DND-41 (cell line): ENCODE measurements at regions not wholly inside any gene's neighbourhood (a gene's known extent, or its start where the extent isn't known, plus 50 kb on each side); places are given as distances from the start of the nearest gene placed in this dataset.

Experiments used
- ATAC-seq: fragments of 200-7000 bp; cut with Tn5 transposase; 3 replicates; pipeline ENCODE4 v1.9.1; 2021; ENCODE audit warnings: low read depth; ENCODE audit not compliant: insufficient read depth
- DNase-seq: peaks from one replicate; pipeline ENCODE4 v3.0.0-alpha.2; 2020
- H2AFZ ChIP-seq: 2 replicates; pipeline ENCODE4 v1.6.0; 2012; ENCODE audit warnings: low read depth, low read length
- H3K27ac ChIP-seq: 2 replicates; pipeline ENCODE4 v1.5.1; 2012; ENCODE audit warnings: low read length, inconsistent platforms
- H3K27me3 ChIP-seq: fragments of 200-600 bp; sonication (generic); 2 replicates; pipeline ENCODE4 v1.6.0; 2012; ENCODE audit warnings: low read length, mild to moderate bottlenecking, inconsistent platforms; ENCODE audit not compliant: insufficient read depth, poor library complexity
- H3K36me3 ChIP-seq: 2 replicates; pipeline ENCODE4 v1.5.1; 2012; ENCODE audit warnings: low read length, inconsistent platforms; ENCODE audit not compliant: insufficient read depth
- H3K4me1 ChIP-seq: 2 replicates; pipeline ENCODE4 v1.5.1; 2012; ENCODE audit warnings: mild to moderate bottlenecking, low read length; ENCODE audit not compliant: insufficient read depth
- H3K4me2 ChIP-seq: 2 replicates; pipeline ENCODE4 v1.6.0; 2012; ENCODE audit warnings: mild to moderate bottlenecking, moderate library complexity, low read length, inconsistent platforms; ENCODE audit not compliant: insufficient read depth
- H3K4me3 ChIP-seq, 2 experiments: fragments of 200-600 bp in 1 of 2; shearing (Covaris generic) in 1 of 2; 2 replicates each; pipeline ENCODE4 v1.5.1; 2012 to 2016; ENCODE audit warnings: inconsistent platforms in 2 of 2, low read length in 2 of 2, mild to moderate bottlenecking in 2 of 2, low read depth in 1 of 2, moderate library complexity in 1 of 2
- H3K79me2 ChIP-seq: 2 replicates; pipeline ENCODE4 v1.6.0; 2012; ENCODE audit warnings: low read length, inconsistent platforms; ENCODE audit not compliant: insufficient read depth
- H3K9ac ChIP-seq: 2 replicates; pipeline ENCODE4 v1.6.0; 2012; ENCODE audit warnings: low read depth, mild to moderate bottlenecking, inconsistent platforms, low read length, moderate library complexity
- H3K9me3 ChIP-seq: 2 replicates; pipeline ENCODE4 v1.5.1; 2012; ENCODE audit warnings: low read length, moderate library complexity, mild to moderate bottlenecking, inconsistent platforms; ENCODE audit not compliant: insufficient read depth, severe bottlenecking
- H4K20me1 ChIP-seq: 2 replicates; pipeline ENCODE4 v1.6.0; 2012; ENCODE audit warnings: low read length; ENCODE audit not compliant: insufficient read depth
- CTCF ChIP-seq: IDR thresholded peaks from 2 replicates; pipeline ENCODE4 v1.5.1; 2012; ENCODE audit warnings: borderline replicate concordance, low read length, moderate library complexity, mild to moderate bottlenecking; ENCODE audit not compliant: poor library complexity, severe bottlenecking; ENCODE audit errors: extremely low read depth
- EZH2 ChIP-seq: IDR thresholded peaks from 3 replicates; pipeline ENCODE4 v1.6.1; 2012; ENCODE audit warnings: borderline replicate concordance, low read depth, mild to moderate bottlenecking, moderate library complexity, low read length, inconsistent platforms; ENCODE audit not compliant: severe bottlenecking

DNA sequence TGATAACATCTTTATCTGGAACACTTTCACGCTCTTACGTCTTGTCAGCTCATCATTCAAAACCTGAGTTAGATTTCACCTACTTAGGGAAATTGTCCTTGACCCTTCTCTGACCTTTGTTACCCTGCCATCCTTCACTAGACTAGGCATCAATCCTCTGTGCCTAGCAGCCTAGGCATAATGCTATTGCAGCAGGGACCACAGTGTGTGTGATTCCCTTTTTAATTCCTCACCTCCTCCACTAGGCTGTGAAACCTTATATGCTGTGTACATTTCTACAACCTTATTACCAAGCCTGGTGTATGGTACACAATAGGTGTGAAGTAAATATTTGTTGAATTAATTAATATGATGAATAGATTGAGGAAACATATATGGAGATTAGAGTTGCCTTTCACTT, 66.7 kb upstream of the DEFB112 start:
- Histone ChIP-seq H3K4me1 (no peaks in the 10 kb centered on the region), H3K27me3 (no peaks in the 10 kb centered on the region), H3K4me3 (no peak overlapping the region), H3K4me2 (no peak overlapping the region), H3K79me2 (no peaks in the 10 kb centered on the region), H3K9ac (no peak overlapping the region), H4K20me1 (no peaks in the 10 kb centered on the region), H3K36me3 (no peaks in the 10 kb centered on the region), H2AFZ (no peak overlapping the region), H3K27ac (no peak overlapping the region), H3K9me3 (no peaks in the 10 kb centered on the region)
- ATAC-seq (no peak), DNase-seq (no peak)
- TF ChIP-seq CTCF (no peak), EZH2 (no peak)

DNA sequence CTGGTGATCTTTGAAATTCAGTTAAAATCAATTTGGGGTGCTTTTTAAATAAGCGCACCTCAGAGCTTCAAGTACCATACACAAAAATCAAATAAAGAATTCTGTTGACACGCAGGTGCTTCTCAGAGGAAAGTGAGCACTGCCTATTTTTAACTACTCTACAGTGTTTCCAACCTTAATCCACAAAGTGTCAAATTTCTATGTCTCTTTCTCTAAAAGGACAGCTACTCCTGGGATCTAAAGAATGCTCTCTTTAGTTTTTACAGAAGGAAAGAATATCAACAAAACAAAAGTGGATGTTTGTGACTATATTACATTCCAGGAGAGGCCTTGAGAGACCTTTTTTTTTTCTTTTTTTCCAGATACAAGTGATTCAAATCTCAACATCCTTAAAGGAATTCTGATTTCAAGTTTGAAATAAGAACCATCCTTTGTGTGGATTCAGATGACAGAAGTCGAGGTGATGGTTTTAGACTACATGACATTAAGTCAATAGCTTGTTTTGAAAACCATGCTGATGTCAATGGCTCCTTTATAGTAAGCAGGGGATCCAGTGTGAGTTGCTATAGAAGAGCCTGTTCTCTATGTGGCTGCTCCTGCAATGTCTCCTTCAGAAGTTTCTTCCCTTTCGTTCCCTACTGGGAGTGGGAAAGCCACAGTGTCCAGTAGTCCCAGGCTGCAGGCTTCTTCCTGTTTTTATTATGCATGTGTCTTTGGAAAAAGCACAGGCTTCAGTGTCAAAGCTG, 67.2 kb upstream of the DEFB112 start:
- Histone ChIP-seq H2AFZ (no peak overlapping the region), H3K27me3 (no peaks in the 10 kb centered on the region), H3K9me3 (no peaks in the 10 kb centered on the region), H3K4me3 (no peak overlapping the region), H3K27ac (no peak overlapping the region), H3K9ac (no peak overlapping the region), H3K4me1 (no peaks in the 10 kb centered on the region), H3K4me2 (no peak overlapping the region), H4K20me1 (no peaks in the 10 kb centered on the region), H3K36me3 (no peaks in the 10 kb centered on the region), H3K79me2 (no peaks in the 10 kb centered on the region)
- DNase-seq (no peak), ATAC-seq (no peak)
- no peak for TF ChIP-seq EZH2
- no peak for TF ChIP-seq CTCF

- no peak for TF ChIP-seq CTCF
- TF ChIP-seq EZH2 = no peak
- H3K9ac ChIP-seq = no peak overlapping the region
- H3K27ac ChIP-seq = no peak overlapping the region
- no peaks in the 10 kb centered on the region for H3K9me3 ChIP-seq
- DNase-seq = no peak
- no peaks in the 10 kb centered on the region for H3K27me3 ChIP-seq
- no peaks in the 10 kb centered on the region for H3K4me1 ChIP-seq
- no peaks in the 10 kb centered on the region for H3K36me3 ChIP-seq
- no peak for ATAC-seq
- no peak overlapping the region for H2AFZ ChIP-seq
- no peak overlapping the region for H3K4me3 ChIP-seq
- no peaks in the 10 kb centered on the region for H4K20me1 ChIP-seq
- no peak overlapping the region for H3K4me2 ChIP-seq
- no peaks in the 10 kb centered on the region for H3K79me2 ChIP-seq
These were observed 70.6 kb upstream of the DEFB112 start for GRCh38 chr6:50120300-50120699.
